T47D (cell line): ENCODE measurements at regions not wholly inside any gene's neighbourhood (a gene's known extent, or its start where the extent isn't known, plus 50 kb on each side); places are given as distances from the start of the nearest gene placed in this dataset.
"Not testable (repeated sequence)": the region's sequence is repeated elsewhere in the genome, so short reads cannot be mapped to it uniquely, and the experiment has no call there.

Source experiments
- DNase-seq, 2 experiments: peaks; one replicate each; pipeline versions ENCODE4 v3.0.0 to v3.0.0-alpha.2; 2011 to 2012; ENCODE audit warnings: low read depth in 1 of 2, low spot score in 1 of 2
- JUND ChIP-seq: IDR thresholded peaks from 2 replicates; pipeline ENCODE4 v1.6.1; 2012; ENCODE audit warnings: low read depth
- in situ Hi-C: cut with HindIII; loops from 2 replicates; pipeline ENCODE4 v1.10.0; 2016; ENCODE audit warnings: low sequenced_read_pairs, low pct_unique_long_range_greater_than_20kb

GRCh38 chr5:39670955-39671354, 246.2 kb upstream of the DAB2 start:
- no peak for DNase-seq
- in situ Hi-C loops = no loop called here
- no peak for TF ChIP-seq JUND

DNA sequence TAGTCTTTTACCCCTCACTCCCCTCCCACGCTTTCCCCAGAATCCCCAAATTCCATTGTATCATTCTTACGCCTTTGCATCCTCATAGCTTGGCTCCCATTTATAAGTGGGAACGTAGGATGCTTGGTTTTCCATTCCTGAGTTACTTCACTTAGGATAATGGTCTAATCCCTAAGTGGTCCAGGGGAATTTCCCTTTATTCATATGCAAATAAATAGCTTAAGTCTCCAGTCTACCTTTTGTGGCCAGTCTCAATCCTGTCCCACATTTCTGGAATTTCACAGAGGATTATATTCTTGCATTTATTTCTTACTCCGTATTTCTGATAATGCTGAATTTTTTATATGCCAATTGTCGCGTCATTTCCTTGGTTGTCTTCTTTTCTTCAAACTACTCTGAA, 245.6 kb upstream of the DAB2 start:
- no peak for DNase-seq
- no peak for TF ChIP-seq JUND
- in situ Hi-C loops = no loop called here

DNA sequence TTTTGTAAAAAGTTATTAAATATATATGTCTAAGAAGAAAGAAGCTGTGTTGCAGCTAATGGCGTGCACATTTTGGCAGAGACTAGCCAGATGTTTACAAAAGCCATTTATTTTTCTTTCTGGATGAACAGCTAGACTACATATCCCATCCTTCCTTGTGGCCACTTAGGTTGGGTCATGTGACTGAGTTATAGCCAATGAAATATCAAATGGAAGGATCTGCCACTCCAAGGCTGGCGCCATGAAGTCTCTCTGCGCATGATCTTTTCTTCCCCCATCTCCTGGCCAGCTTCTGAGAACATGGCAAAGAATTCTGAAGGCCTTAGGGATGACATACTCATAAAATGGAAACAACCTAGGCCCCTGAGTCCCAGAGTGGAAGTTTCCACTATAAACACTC, 244.2 kb upstream of the DAB2 start:
- no peak for DNase-seq
- TF ChIP-seq JUND = no peak
- in situ Hi-C loops = no loop called here

DNA sequence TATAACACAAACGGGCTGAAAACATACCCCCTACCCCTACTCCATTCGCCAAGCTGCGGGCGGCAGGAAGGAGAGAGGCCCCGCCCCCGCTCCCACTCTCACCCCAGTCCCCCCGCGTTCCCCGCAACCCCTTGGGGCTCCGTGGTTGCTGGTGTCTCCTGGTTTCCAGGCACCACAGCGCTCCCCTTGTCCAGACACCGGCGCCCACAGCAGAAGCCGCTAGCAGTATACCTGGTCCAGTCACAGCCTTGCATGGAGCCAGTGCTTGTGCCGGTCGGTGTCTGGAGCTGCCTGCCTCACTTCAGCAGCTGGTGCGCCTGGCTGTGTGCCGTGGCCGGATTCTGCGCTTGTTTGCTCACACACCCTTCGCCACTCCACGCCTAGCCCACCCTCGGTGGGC, 240.5 kb upstream of the DAB2 start:
- TF ChIP-seq JUND = no peak
- DNase-seq = no peak
- in situ Hi-C loops = no loop called here

GRCh38 chr5:39662945-39663344, 238.2 kb upstream of the DAB2 start:
- no peak for DNase-seq
- no peak for TF ChIP-seq JUND
- in situ Hi-C loops = no loop called here

- in situ Hi-C loops = no loop called here
- DNase-seq = no peak
- no peak for TF ChIP-seq JUND
Measured at GRCh38 chr5:39661026-39661779, 236.4 kb upstream of the DAB2 start.

DNA sequence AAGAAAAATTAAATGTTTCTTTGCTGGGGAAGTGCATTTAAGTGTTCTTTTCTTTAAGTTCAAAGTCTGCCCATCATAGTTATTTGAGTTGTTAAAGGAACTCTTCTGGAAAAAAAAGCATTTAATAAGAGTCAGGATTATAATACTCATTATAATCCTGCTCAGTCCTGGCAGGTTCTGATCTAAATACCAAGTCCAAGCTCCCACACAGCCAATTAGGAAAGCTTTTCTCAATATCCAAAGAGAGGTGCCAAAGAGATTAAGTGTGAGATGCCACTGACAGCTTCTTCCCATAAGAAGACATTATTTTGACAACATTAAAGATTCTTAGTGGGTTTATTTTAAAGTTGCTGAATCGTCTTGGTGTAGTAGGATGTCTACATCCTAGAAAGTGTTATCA, 235.2 kb upstream of the DAB2 start:
- no peak for TF ChIP-seq JUND
- in situ Hi-C loops = no loop called here
- no peak for DNase-seq

- no peak for DNase-seq
- in situ Hi-C loops = no loop called here
- no peak for TF ChIP-seq JUND
Measured at GRCh38 chr5:39658866-39659265, 234.1 kb upstream of the DAB2 start.

DNA sequence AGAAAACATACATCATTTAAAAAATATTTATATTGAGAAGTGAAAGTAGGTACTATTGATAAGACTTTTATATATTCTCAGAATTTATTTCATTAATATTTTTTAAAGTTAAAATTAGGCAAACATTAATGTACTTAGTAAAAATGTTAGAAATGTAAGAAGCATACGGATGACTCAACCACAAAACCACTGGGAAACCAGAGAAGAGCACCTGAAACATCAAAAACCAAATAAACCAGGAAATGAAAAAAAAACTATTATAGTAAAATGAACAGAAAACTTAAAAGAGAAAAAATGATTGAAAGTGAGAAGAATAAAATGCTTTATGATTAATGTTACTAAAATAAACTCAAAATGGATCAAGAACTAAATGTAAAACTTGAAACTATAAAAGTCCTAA, 233.2 kb upstream of the DAB2 start:
- in situ Hi-C loops = no loop called here
- DNase-seq = no peak
- TF ChIP-seq JUND = no peak

GRCh38 chr5:39656600-39656999, 231.8 kb upstream of the DAB2 start:
- no peak for DNase-seq
- no peak for TF ChIP-seq JUND
- in situ Hi-C loops = no loop called here

GRCh38 chr5:39654715-39655114, 229.9 kb upstream of the DAB2 start:
- no peak for TF ChIP-seq JUND
- in situ Hi-C loops = no loop called here
- no peak for DNase-seq

- DNase-seq, in situ Hi-C loops: not testable (repeated sequence)
Measured at GRCh38 chr5:39652481-39652880, 227.7 kb upstream of the DAB2 start.

DNA sequence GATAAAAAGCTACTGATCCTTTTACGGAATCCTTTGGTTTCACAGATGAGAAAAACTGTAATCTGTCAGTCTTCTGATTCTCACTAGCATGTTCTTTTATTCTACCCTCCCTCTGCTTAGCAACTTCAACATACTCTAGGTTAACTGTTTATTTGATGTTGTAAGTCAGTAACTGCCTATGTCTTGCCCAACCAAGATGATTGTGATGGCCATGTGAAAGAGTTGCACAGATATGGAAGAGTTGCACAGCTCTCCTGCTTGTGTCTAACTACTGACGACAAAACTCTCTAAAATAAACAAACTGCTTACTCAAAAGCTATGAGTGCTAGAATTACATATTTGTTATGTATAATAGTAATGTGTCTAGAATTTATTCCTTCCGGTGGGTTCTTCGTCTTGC, 227.3 kb upstream of the DAB2 start:
- TF ChIP-seq JUND = no peak
- DNase-seq = no peak
- in situ Hi-C loops = no loop called here

GRCh38 chr5:39650008-39650762, 225.4 kb upstream of the DAB2 start:
- in situ Hi-C loops = no loop called here
- DNase-seq = no peak
- TF ChIP-seq JUND = no peak
